ENCODE measurements at regions not wholly inside any gene's neighbourhood (a gene's known extent, or its start where the extent isn't known, plus 50 kb on each side); places are given as distances from the start of the nearest gene placed in this dataset.
A peak's percentile ranks its signal among the peaks of the same experiment; 100 is the strongest.
"Not testable (repeated sequence)": the region's sequence is repeated elsewhere in the genome, so short reads cannot be mapped to it uniquely, and the experiment has no call there.

DNA sequence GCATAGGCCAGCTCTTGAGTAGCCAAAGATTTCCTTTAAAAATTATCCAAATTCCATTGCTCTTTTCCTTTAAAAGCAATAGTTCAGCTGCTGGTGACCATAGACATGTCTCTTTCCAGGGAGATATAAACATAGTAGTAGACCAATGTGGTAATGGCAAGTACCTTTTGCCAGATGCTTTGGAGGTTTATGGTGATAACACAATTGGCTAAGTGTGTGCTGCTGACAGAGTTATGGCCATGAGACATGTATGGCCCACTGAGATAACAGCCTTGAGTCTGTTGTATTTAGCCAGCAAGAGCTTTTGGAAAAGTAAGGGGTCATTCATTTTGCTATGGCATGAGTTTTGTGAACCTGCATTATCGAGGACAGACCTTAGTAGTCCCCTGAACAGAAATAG lies 1146.8 kb downstream of the TUSC7 start:
- no peak for DNase-seq (ENCODE audit: extremely low spot score in 2 of 2)
- H3K4me1 ChIP-seq: no peaks in the 10 kb centered on the region
- H3K36me3 ChIP-seq: no peaks in the 10 kb centered on the region
- H3K27ac ChIP-seq: no peak overlapping the region
- H3K4me3 ChIP-seq: no peak overlapping the region
- intact Hi-C loops (cut with DNase I): no loop called here
- H3K9me3 ChIP-seq: no peaks in the 10 kb centered on the region
- no peak for TF ChIP-seq POLR2AphosphoS5 (IDR thresholded peaks at IDR 0.05; ENCODE audit: insufficient read depth in 1 of 2, low read depth in 1 of 2)
- TF ChIP-seq, protein P1, sequence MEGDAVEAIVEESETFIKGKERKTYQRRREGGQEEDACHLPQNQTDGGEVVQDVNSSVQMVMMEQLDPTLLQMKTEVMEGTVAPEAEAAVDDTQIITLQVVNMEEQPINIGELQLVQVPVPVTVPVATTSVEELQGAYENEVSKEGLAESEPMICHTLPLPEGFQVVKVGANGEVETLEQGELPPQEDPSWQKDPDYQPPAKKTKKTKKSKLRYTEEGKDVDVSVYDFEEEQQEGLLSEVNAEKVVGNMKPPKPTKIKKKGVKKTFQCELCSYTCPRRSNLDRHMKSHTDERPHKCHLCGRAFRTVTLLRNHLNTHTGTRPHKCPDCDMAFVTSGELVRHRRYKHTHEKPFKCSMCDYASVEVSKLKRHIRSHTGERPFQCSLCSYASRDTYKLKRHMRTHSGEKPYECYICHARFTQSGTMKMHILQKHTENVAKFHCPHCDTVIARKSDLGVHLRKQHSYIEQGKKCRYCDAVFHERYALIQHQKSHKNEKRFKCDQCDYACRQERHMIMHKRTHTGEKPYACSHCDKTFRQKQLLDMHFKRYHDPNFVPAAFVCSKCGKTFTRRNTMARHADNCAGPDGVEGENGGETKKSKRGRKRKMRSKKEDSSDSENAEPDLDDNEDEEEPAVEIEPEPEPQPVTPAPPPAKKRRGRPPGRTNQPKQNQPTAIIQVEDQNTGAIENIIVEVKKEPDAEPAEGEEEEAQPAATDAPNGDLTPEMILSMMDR (IDR thresholded peaks at IDR 0.05): no peak
- H3K27me3 ChIP-seq: no peaks in the 10 kb centered on the region

GRCh38 chr3:117863146-117863545 lies 1153.6 kb downstream of the TUSC7 start:
- no peak overlapping the region for H3K4me3 ChIP-seq
- H3K9me3 ChIP-seq: no peaks in the 10 kb centered on the region
- H3K27ac ChIP-seq: no peak overlapping the region
- H3K36me3 ChIP-seq: no peaks in the 10 kb centered on the region
- no peak for TF ChIP-seq POLR2AphosphoS5 (IDR thresholded peaks at IDR 0.05; ENCODE audit: insufficient read depth in 1 of 2, low read depth in 1 of 2)
- TF ChIP-seq, protein P1 (IDR thresholded peaks at IDR 0.05): no peak
- TF ChIP-seq POLR2A (IDR thresholded peaks at IDR 0.05): no peak
- intact Hi-C loops (cut with DNase I): no loop called here
- no peaks in the 10 kb centered on the region for H3K27me3 ChIP-seq
- no peak for DNase-seq (ENCODE audit: extremely low spot score in 2 of 2)
- H3K4me1 ChIP-seq: no peaks in the 10 kb centered on the region

DNA sequence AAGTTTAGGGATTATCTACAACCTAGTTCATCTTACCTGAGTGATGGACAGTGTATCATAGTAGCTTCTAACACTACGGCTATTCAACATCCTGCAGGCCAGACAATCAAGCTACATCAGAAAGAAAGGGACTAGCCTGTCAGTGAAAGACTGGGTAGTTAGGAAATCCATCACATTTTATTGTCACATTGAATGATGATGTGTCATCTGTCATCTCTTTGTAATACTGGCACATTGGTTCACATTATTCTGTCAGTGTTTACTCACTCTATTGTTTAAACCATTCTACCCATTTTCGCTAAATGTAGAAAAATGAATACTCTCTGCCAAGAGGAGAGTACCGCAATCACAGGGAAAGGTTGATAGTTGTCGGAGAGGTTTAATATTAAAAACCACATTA lies 1155.8 kb downstream of the TUSC7 start:
- intact Hi-C loops (cut with DNase I): no loop called here
- no peaks in the 10 kb centered on the region for H3K9me3 ChIP-seq
- TF ChIP-seq, protein P1 (IDR thresholded peaks at IDR 0.05): no peak
- TF ChIP-seq POLR2A (IDR thresholded peaks at IDR 0.05) (no peak), POLR2AphosphoS5 (IDR thresholded peaks at IDR 0.05; ENCODE audit: insufficient read depth in 1 of 2, low read depth in 1 of 2) (no peak)
- no peaks in the 10 kb centered on the region for H3K4me1 ChIP-seq
- no peak overlapping the region for H3K27ac ChIP-seq
- no peak overlapping the region for H3K4me3 ChIP-seq
- no peaks in the 10 kb centered on the region for H3K27me3 ChIP-seq
- DNase-seq (ENCODE audit: extremely low spot score in 2 of 2): no peak
- H3K36me3 ChIP-seq: no peaks in the 10 kb centered on the region

- H3K27me3 ChIP-seq: no peaks in the 10 kb centered on the region
- intact Hi-C loops (cut with DNase I): no loop called here
- H3K4me1 ChIP-seq: no peaks in the 10 kb centered on the region
Observed at GRCh38 chr3:117868766-117869165, 1159.2 kb downstream of the TUSC7 start.

DNA sequence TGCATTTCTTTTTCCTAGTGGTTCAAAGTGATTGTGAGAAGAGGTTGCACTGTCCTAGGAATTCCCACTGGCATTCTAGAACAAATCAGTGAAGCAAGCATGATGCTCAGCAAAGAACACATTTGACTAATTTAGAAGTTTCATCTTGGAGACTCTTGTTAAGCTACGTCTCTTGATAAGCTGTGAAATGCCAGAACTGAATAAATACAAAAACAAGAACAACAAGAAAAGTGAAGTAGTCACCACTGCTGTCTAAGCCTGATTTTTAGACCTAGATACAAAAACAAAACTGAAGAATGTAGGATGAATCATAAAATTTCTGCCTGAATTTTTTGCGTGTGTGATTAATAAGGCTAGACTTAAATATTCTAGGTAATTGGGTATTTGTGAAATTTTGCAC lies 1162.4 kb downstream of the TUSC7 start:
- Histone ChIP-seq H3K27ac (peak overlapping the region; percentile 62), H3K4me3 (no peak overlapping the region), H3K27me3 (no peaks in the 10 kb centered on the region), H3K36me3 (no peaks in the 10 kb centered on the region), H3K4me1 (peaks cover 4% of the 10 kb centered on the region), H3K9me3 (no peaks in the 10 kb centered on the region)
- DNase-seq (ENCODE audit: extremely low spot score in 2 of 2): no peak
- intact Hi-C loops (cut with DNase I): no loop called here
- no peak for TF ChIP-seq POLR2AphosphoS5 (IDR thresholded peaks at IDR 0.05; ENCODE audit: insufficient read depth in 1 of 2, low read depth in 1 of 2)
- no peak for TF ChIP-seq POLR2A (IDR thresholded peaks at IDR 0.05)
- TF ChIP-seq, protein P1 (IDR thresholded peaks at IDR 0.05): no peak

More at GRCh38 chr3:117868766-117869165, 1159.2 kb downstream of the TUSC7 start:
- Histone ChIP-seq H3K4me3 (no peak overlapping the region), H3K9me3 (no peaks in the 10 kb centered on the region), H3K27ac (no peak overlapping the region), H3K36me3 (no peaks in the 10 kb centered on the region)
- DNase-seq (ENCODE audit: extremely low spot score in 2 of 2): no peak
- TF ChIP-seq POLR2AphosphoS5 (IDR thresholded peaks at IDR 0.05; ENCODE audit: insufficient read depth in 1 of 2, low read depth in 1 of 2): no peak
- TF ChIP-seq, protein P1 (IDR thresholded peaks at IDR 0.05): no peak
- no peak for TF ChIP-seq POLR2A (IDR thresholded peaks at IDR 0.05)

DNA sequence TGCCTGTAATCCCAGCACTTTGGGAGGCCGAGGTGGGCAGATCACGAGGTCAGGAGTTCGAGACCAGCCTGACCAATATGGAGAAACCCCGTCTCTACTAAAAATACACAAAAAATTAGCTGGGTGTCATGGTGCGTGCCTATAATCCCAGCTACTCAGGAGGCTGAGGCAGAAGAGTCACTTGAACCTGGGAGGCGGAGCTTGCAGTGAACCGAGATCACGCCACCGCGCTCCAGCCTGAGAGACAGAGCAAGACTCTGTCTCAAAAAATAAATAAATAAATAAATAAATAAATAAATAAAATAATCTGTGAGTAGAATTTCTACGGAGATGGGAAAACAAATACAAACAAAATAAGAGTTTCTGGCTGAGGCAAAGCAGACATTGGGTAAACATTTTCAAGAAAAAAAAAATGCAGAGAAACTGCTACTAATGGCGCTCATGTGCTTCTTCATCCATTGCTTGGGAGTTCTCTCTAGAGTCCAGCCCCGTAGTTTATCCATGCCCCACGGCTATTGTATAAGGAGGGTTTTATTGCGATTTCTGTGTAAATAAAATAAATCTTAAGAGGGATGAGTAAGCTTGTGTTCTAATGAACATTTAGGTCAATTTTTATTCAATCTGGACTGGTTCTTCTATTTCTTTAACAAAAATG lies 1161.9 kb downstream of the IGSF11 start:
- peak overlapping the region; percentile 62 for H3K27ac ChIP-seq
- H3K4me3 ChIP-seq; DNase-seq (ENCODE audit: extremely low spot score in 2 of 2); H3K9me3 ChIP-seq; H3K36me3 ChIP-seq; H3K27me3 ChIP-seq; H3K4me1 ChIP-seq; intact Hi-C loops (cut with DNase I): not testable (repeated sequence)
